CD4-positive, alpha-beta T cell (primary cell): ENCODE measurements at regions not wholly inside any gene's neighbourhood (a gene's known extent, or its start where the extent isn't known, plus 50 kb on each side); places are given as distances from the start of the nearest gene placed in this dataset.

Experiments
- ATAC-seq: fragments of 200-7000 bp; cut with Tn5 transposase; one replicate; pipeline ENCODE4 v1.10.0; 2022; ENCODE audit warnings: mild to moderate bottlenecking; ENCODE audit not compliant: poor library complexity
- CTCF ChIA-PET: fragments of 350-600 bp; sonication (Branson Sonifier 250); formaldehyde crosslinking; loops from one replicate; lab custom pipeline; 2021; ENCODE audit warnings: antibody characterized with exemption, inconsistent platforms; lab: Charles Lee
- POLR2A ChIA-PET: fragments of 350-600 bp; sonication (Branson Sonifier 250); formaldehyde crosslinking; loops from one replicate; lab custom pipeline; 2021; ENCODE audit warnings: antibody characterized with exemption, inconsistent platforms; lab: Charles Lee
- DNase-seq, 14 experiments: peaks; one replicate each; pipeline ENCODE4 v3.0.0-alpha.2; 2013 to 2020; ENCODE audit warnings: mixed read lengths in 2 of 14
- H3K27ac ChIP-seq, 2 donors: one replicate each; pipeline versions ENCODE4 v1.5.1 to v1.7.0; 2013; ENCODE audit warnings: low read length in 2 of 2, low read depth in 1 of 2, mild to moderate bottlenecking in 1 of 2
- H3K27me3 ChIP-seq, 2 experiments: 1 replicate in 1 of 2; 2 replicates in 1 of 2; pipeline versions ENCODE4 v1.6.1 to v1.7.0; 2013; ENCODE audit warnings: low read length in 2 of 2, control low read depth in 1 of 2, mild to moderate bottlenecking in 1 of 2, moderate library complexity in 1 of 2; ENCODE audit not compliant: insufficient read depth in 2 of 2, control insufficient read depth in 1 of 2
- H3K36me3 ChIP-seq: one replicate; pipeline ENCODE4 v1.6.1; 2013; ENCODE audit warnings: low read length, control low read depth; ENCODE audit not compliant: insufficient read depth
- H3K4me1 ChIP-seq: one replicate; pipeline ENCODE4 v1.6.1; 2013; ENCODE audit warnings: low read length, control low read depth; ENCODE audit not compliant: insufficient read depth
- H3K4me3 ChIP-seq: one replicate; pipeline ENCODE4 v1.5.1; 2013; ENCODE audit warnings: mild to moderate bottlenecking, low read length, moderate library complexity
- H3K9me3 ChIP-seq, 2 experiments: 1 replicate in 1 of 2; 2 replicates in 1 of 2; pipeline versions ENCODE4 v1.6.1 to v1.7.0; 2013; ENCODE audit warnings: low read length in 2 of 2, mild to moderate bottlenecking in 2 of 2, control low read depth in 1 of 2, moderate library complexity in 1 of 2; ENCODE audit not compliant: control insufficient read depth in 1 of 2, insufficient read depth in 1 of 2
- H3K27ac Mint-ChIP-seq: one replicate; pipeline ENCODE4 v1.8.0; 2020; ENCODE audit warnings: mixed read lengths
- H3K27me3 Mint-ChIP-seq: one replicate; pipeline ENCODE4 v1.8.0; 2021; ENCODE audit warnings: mixed read lengths
- H3K36me3 Mint-ChIP-seq: one replicate; pipeline ENCODE4 v1.8.0; 2021; ENCODE audit warnings: low read depth, mixed read lengths
- H3K4me1 Mint-ChIP-seq: one replicate; pipeline ENCODE4 v1.8.0; 2021; ENCODE audit warnings: low read depth, mixed read lengths
- H3K4me3 Mint-ChIP-seq: one replicate; pipeline ENCODE4 v1.8.0; 2020; ENCODE audit warnings: mild to moderate bottlenecking, mixed read lengths
- H3K9me3 Mint-ChIP-seq: one replicate; pipeline ENCODE4 v1.8.0; 2020; ENCODE audit warnings: mixed read lengths
- intact Hi-C, 2 experiments: fragments of 100-400 bp; cut with DNase I in 1 of 2; cut with micrococcal nuclease in 1 of 2; formaldehyde crosslinking; loops; one replicate each; pipeline versions ENCODE4 v1.15.1 to v1.9.0; 2023 to 2025; cut with DNase I, micrococcal nuclease
- TF ChIP-seq, protein P1 (sequence below): fragments of 200-600 bp; IDR thresholded peaks from one replicate; pipeline ENCODE4 v1.8.0; 2022; ENCODE audit warnings: antibody characterized with exemption, mild to moderate bottlenecking

DNA sequence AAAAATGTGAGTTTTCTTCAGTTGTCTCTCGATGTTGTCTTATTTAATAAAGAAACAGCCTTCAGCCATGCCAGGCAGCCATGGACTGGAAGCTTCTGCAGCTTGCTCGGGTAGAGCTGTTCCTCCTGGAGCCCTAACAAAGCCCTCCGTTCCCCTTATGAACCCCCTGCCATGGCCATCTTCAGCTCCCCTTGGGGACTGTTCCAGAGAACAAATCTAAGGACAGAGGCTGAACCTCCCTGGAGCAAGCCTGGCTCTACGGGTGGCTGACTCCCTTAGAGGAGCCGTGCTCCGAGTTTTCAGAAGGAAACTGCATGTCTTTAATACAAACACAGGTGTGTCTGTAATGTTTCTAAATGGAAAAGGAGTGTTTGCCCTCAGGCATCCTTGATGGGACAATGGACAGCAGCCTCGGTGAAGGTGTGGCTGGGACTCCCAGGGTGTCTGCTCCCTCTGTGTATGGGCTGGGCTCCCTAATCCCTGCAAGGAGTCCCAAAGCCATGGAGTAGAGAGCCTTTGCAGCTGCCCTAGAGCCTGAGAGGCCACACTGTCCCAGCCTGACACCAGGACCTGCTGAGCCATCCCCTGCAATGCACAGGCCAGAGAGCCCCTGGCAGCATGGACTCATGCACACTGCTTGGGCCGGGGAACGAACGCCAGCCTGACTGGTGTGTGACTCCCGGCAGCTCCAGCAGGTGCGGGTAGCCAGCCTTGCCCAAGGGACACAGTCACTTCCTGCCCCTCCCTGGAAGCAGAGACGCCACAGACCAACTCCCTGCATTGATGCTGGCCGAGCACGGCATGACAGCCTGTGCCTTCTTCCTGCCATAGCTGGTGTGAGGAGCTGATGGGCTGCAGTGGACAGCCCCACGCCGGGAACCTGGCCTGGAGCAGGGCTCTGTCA, 381.8 kb downstream of the TCERG1L start:
- Mint-ChIP-seq H3K9me3 (no peaks in the 10 kb centered on the region), H3K27me3 (no peaks in the 10 kb centered on the region), H3K36me3 (no peaks in the 10 kb centered on the region), H3K27ac (no peak overlapping the region), H3K4me1 (no peaks in the 10 kb centered on the region), H3K4me3 (no peak overlapping the region)
- no peaks in the 10 kb centered on the region for H3K27me3 ChIP-seq
- H3K4me1 ChIP-seq: no peaks in the 10 kb centered on the region
- H3K9me3 ChIP-seq: peaks cover 0 to 41% of the 10 kb centered on the region in 2 experiments
- H3K4me3 ChIP-seq: no peak overlapping the region
- TF ChIP-seq, protein P1, sequence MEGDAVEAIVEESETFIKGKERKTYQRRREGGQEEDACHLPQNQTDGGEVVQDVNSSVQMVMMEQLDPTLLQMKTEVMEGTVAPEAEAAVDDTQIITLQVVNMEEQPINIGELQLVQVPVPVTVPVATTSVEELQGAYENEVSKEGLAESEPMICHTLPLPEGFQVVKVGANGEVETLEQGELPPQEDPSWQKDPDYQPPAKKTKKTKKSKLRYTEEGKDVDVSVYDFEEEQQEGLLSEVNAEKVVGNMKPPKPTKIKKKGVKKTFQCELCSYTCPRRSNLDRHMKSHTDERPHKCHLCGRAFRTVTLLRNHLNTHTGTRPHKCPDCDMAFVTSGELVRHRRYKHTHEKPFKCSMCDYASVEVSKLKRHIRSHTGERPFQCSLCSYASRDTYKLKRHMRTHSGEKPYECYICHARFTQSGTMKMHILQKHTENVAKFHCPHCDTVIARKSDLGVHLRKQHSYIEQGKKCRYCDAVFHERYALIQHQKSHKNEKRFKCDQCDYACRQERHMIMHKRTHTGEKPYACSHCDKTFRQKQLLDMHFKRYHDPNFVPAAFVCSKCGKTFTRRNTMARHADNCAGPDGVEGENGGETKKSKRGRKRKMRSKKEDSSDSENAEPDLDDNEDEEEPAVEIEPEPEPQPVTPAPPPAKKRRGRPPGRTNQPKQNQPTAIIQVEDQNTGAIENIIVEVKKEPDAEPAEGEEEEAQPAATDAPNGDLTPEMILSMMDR: no peak
- POLR2A ChIA-PET: no interaction called here
- ATAC-seq (no peak), DNase-seq (no peak)
- H3K36me3 ChIP-seq: no peaks in the 10 kb centered on the region
- intact Hi-C loops: no loop called here
- CTCF ChIA-PET: no interaction called here
- no peak overlapping the region for H3K27ac ChIP-seq

DNA sequence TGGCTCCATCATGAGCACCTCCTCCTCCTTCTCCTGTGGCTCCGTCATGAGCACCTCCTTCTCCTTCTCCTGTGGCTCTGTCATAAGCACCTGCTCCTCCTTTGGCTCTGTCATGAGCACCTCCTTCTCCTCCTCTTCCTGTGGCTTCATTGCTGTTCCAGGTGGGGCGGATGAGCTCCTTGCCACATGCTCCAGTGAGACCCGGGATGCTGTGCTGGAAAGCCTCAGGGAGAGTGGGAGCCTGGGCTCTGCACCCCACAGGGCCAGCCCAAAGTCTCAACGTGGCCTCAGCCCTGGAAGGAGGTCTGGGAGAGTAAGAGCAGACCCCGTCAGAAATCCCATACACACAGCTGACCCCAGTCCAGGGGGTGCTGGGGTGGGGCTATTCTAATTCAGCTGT, 380.7 kb downstream of the TCERG1L start:
- TF ChIP-seq, protein P1: no peak
- Histone ChIP-seq H3K4me3 (no peak overlapping the region), H3K9me3 (peaks cover 0 to 30% of the 10 kb centered on the region in 2 experiments), H3K4me1 (no peaks in the 10 kb centered on the region), H3K36me3 (no peaks in the 10 kb centered on the region), H3K27ac (no peak overlapping the region), H3K27me3 (no peaks in the 10 kb centered on the region)
- Mint-ChIP-seq H3K9me3 (no peaks in the 10 kb centered on the region), H3K4me1 (no peaks in the 10 kb centered on the region), H3K27me3 (no peaks in the 10 kb centered on the region), H3K36me3 (no peaks in the 10 kb centered on the region), H3K4me3 (no peak overlapping the region), H3K27ac (no peak overlapping the region)
- ChIA-PET POLR2A (no interaction called here), CTCF (no interaction called here)
- intact Hi-C loops: no loop called here
- ATAC-seq (no peak), DNase-seq (no peak)

DNA sequence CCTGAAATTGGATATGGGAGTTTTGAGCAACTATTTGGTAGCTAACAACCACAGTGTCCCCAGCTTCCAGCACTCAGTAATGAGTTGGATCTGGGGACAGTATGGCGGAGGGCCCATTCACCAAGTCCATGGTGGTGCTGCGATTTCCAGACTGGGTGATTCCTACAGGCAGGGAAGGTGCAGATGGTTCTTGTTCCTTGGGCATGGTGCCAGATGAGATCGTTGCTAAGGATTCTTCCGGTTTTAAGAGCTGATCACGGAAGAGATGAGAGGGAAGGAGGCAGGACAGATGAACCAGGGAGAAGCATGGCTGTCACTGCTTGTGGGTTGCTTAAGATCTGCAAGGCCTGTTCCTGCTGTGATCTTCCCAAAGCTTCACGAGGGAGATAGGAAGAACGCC, 380.3 kb downstream of the TCERG1L start:
- POLR2A ChIA-PET: no interaction called here
- intact Hi-C loops: no loop called here
- no peak overlapping the region for H3K27ac ChIP-seq
- ATAC-seq: no peak
- Mint-ChIP-seq H3K4me1 (no peaks in the 10 kb centered on the region), H3K27ac (no peak overlapping the region), H3K9me3 (no peaks in the 10 kb centered on the region), H3K27me3 (no peaks in the 10 kb centered on the region), H3K36me3 (no peaks in the 10 kb centered on the region), H3K4me3 (no peak overlapping the region)
- CTCF ChIA-PET: no interaction called here
- TF ChIP-seq, protein P1: no peak
- H3K36me3 ChIP-seq: no peaks in the 10 kb centered on the region
- H3K4me3 ChIP-seq: no peak overlapping the region
- no peaks in the 10 kb centered on the region for H3K27me3 ChIP-seq
- no peak for DNase-seq
- H3K9me3 ChIP-seq: peaks cover 0 to 30% of the 10 kb centered on the region in 2 experiments
- no peaks in the 10 kb centered on the region for H3K4me1 ChIP-seq
